ENCODE measurements at regions not wholly inside any gene's neighbourhood (a gene's known extent, or its start where the extent isn't known, plus 50 kb on each side); places are given as distances from the start of the nearest gene placed in this dataset.

GRCh38 chr5:124419531-124419930 lies 326.9 kb downstream of the ZNF608 start:
- TF ChIP-seq ZNF565 (CRISPR knock-in tag; conservative IDR thresholded peaks at IDR 0.05; ENCODE audit: low read depth) (no peak), ISL1 (CRISPR knock-in tag; IDR thresholded peaks at IDR 0.05) (no peak), ZC3H10 (CRISPR knock-in tag; IDR thresholded peaks at IDR 0.05) (no peak), ZFP3 (CRISPR knock-in tag; IDR thresholded peaks at IDR 0.05) (no peak), ZNF8 (CRISPR knock-in tag; IDR thresholded peaks at IDR 0.05) (no peak), BACH2 (CRISPR knock-in tag; IDR thresholded peaks at IDR 0.05; ENCODE audit: borderline replicate concordance) (no peak), ZNF70 (CRISPR knock-in tag; IDR thresholded peaks at IDR 0.05) (no peak)
- no peak for ATAC-seq

GRCh38 chr5:124418390-124418789 lies 328.0 kb downstream of the ZNF608 start:
- ATAC-seq = no peak
- no peak for TF ChIP-seq CSRNP3 (CRISPR knock-in tag; IDR thresholded peaks at IDR 0.05)
- no peak for TF ChIP-seq ZNF565 (CRISPR knock-in tag; conservative IDR thresholded peaks at IDR 0.05; ENCODE audit: low read depth)
- TF ChIP-seq BACH2 (CRISPR knock-in tag; IDR thresholded peaks at IDR 0.05; ENCODE audit: borderline replicate concordance) = no peak
- TF ChIP-seq CREB5 (CRISPR knock-in tag; IDR thresholded peaks at IDR 0.05; ENCODE audit: low read depth) = no peak
- no peak for TF ChIP-seq ESRRG (CRISPR knock-in tag; IDR thresholded peaks at IDR 0.05)
- TF ChIP-seq PATZ1 (CRISPR knock-in tag; IDR thresholded peaks at IDR 0.05; ENCODE audit: borderline replicate concordance) = no peak
- no peak for TF ChIP-seq SNAI2 (CRISPR knock-in tag; IDR thresholded peaks at IDR 0.05)
- no peak for TF ChIP-seq ZC3H10 (CRISPR knock-in tag; IDR thresholded peaks at IDR 0.05)
- TF ChIP-seq ZFP3 (CRISPR knock-in tag; IDR thresholded peaks at IDR 0.05) = no peak
- no peak for TF ChIP-seq OSR1 (CRISPR knock-in tag; IDR thresholded peaks at IDR 0.05)
- no peak for TF ChIP-seq TSHZ2 (CRISPR knock-in tag; IDR thresholded peaks at IDR 0.05)
- TF ChIP-seq CSDC2 (CRISPR knock-in tag; IDR thresholded peaks at IDR 0.05) = no peak

GRCh38 chr5:124417196-124417595 lies 329.2 kb downstream of the ZNF608 start:
- no peak for ATAC-seq
- no peak for TF ChIP-seq ISL1 (CRISPR knock-in tag; IDR thresholded peaks at IDR 0.05)
- TF ChIP-seq ZC3H10 (CRISPR knock-in tag; IDR thresholded peaks at IDR 0.05) = no peak
- TF ChIP-seq CREB5 (CRISPR knock-in tag; IDR thresholded peaks at IDR 0.05; ENCODE audit: low read depth) = no peak

- TF ChIP-seq TSHZ2 (CRISPR knock-in tag; IDR thresholded peaks at IDR 0.05) (no peak), RARB (CRISPR knock-in tag; IDR thresholded peaks at IDR 0.05) (no peak), CSDC2 (CRISPR knock-in tag; IDR thresholded peaks at IDR 0.05) (no peak), ARNTL (CRISPR knock-in tag; IDR thresholded peaks at IDR 0.05; ENCODE audit: borderline replicate concordance, low read depth) (no peak), GLIS3 (CRISPR knock-in tag; IDR thresholded peaks at IDR 0.05) (no peak)
- no peak for ATAC-seq
Observed at GRCh38 chr5:124416627-124417026, 329.8 kb downstream of the ZNF608 start.
